Fibroblast of mammary gland (primary cell): ENCODE measurements at regions not wholly inside any gene's neighbourhood (a gene's known extent, or its start where the extent isn't known, plus 50 kb on each side); places are given as distances from the start of the nearest gene placed in this dataset.

ENCODE experiments used
- DNase-seq: peaks from one replicate; pipeline ENCODE4 v3.0.0-alpha.2; 2010; ENCODE audit warnings: low read depth
- H3K4me3 ChIP-seq: 2 replicates; pipeline ENCODE4 v1.5.1; 2011; ENCODE audit warnings: low read depth, mild to moderate bottlenecking, low read length, moderate library complexity; ENCODE audit not compliant: control insufficient read depth
- CTCF ChIP-seq: conservative IDR thresholded peaks from 2 replicates; pipeline ENCODE4 v1.5.1; 2011; ENCODE audit warnings: low read depth, low read length, inconsistent platforms; ENCODE audit not compliant: control insufficient read depth, insufficient read depth

- DNase-seq = no peak
- H3K4me3 ChIP-seq = no peak overlapping the region
- no peak for TF ChIP-seq CTCF
Measured at GRCh38 chr1:214214851-214215250, 66.1 kb upstream of the SMYD2 start.

- TF ChIP-seq CTCF = no peak
- H3K4me3 ChIP-seq = no peak overlapping the region
- no peak for DNase-seq
Measured at GRCh38 chr1:214215583-214215982, 65.4 kb upstream of the SMYD2 start.

- no peak overlapping the region for H3K4me3 ChIP-seq
- TF ChIP-seq CTCF = no peak
- DNase-seq = no peak
Measured at GRCh38 chr1:214216021-214216420, 64.9 kb upstream of the SMYD2 start.

- no peak overlapping the region for H3K4me3 ChIP-seq
- TF ChIP-seq CTCF = no peak
- no peak for DNase-seq
Measured at GRCh38 chr1:214216779-214217178, 64.2 kb upstream of the SMYD2 start.

GRCh38 chr1:214219902-214220301 lies 61.1 kb upstream of the SMYD2 start:
- no peak for DNase-seq

GRCh38 chr1:214220891-214221290 lies 60.1 kb upstream of the SMYD2 start:
- H3K4me3 ChIP-seq = no peak overlapping the region
- TF ChIP-seq CTCF = no peak
- no peak for DNase-seq

More at GRCh38 chr1:214219902-214220301, 61.1 kb upstream of the SMYD2 start:
- TF ChIP-seq CTCF = no peak
- no peak overlapping the region for H3K4me3 ChIP-seq
